NCI-H526 treated with DMSO at 0.1 percent for 48 hours (cell line): ENCODE measurements at regions not wholly inside any gene's neighbourhood (a gene's known extent, or its start where the extent isn't known, plus 50 kb on each side); places are given as distances from the start of the nearest gene placed in this dataset.
A peak's percentile ranks its signal among the peaks of the same experiment; 100 is the strongest.
"Not testable (repeated sequence)": the region's sequence is repeated elsewhere in the genome, so short reads cannot be mapped to it uniquely, and the experiment has no call there.

Source experiments
- DNase-seq: peaks from one replicate; lab custom pipeline; 2025; lab: John Stamatoyannopoulos, UW

GRCh38 chr14:28247491-28247890, 519.1 kb upstream of the FOXG1 start:
- DNase-seq = no peak

DNA sequence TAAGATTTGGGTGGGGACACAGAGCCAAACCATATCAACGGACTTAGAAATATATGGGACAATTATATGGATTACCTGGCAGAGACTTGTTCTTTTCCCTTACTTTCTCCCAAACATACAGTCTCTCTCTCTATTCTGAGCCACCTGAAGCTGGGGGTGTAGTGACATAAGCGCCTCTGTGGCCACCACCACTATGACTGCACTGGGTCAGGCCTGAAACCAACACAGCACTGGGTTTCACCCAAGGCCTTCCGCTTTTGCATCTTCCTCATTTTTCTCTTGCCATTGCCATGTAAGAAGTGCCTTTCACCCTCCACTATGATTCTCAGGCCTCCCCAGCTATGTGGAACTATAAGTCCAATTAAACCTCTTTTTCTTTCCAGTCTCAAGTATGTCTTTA, 514.5 kb upstream of the FOXG1 start:
- DNase-seq = not testable (repeated sequence)

DNA sequence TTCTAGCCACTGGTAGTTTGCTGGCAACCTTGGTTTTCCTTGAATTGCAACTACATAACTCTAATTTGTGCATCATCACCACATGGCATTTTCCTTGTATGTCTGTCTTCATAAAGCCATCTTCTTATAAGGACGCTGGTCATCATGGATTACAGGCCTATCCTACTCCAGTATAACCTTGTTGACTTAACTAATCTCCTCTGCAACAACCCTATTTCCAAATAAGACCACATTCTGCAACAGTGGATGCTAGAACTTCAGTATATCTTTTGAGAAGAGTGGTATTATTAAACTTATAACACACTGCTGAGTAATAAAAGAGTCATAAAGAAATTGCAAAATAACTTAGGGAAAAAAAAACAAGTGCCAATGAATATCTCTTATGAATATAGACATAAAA, 511.8 kb upstream of the FOXG1 start:
- no peak for DNase-seq

- no peak for DNase-seq
Observed at GRCh38 chr14:28264306-28264705, 502.3 kb upstream of the FOXG1 start.

DNA sequence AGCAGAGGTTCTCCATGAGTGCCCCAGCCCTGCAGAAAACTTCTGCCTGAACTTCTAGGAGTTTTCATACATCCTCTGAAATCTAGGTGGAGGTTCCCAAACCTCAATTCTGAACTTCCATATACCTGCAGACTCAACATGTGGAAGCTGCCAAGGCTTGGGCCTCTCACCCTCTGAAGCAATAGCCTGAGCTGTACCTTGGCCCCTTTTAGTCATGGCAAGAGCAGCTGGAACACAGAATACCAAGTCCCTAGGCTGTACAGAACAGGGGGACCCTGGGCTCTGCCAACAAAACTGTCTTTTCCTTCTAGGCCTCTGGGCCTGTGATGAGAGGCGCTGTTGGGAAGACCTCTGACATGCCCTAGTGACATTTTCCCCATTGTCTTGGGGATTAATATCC, 494.3 kb upstream of the FOXG1 start:
- no peak for DNase-seq

- DNase-seq = no peak
Observed at GRCh38 chr14:28280530-28280929, 486.1 kb upstream of the FOXG1 start.

GRCh38 chr14:28280997-28281598, 485.5 kb upstream of the FOXG1 start:
- DNase-seq = no peak

DNA sequence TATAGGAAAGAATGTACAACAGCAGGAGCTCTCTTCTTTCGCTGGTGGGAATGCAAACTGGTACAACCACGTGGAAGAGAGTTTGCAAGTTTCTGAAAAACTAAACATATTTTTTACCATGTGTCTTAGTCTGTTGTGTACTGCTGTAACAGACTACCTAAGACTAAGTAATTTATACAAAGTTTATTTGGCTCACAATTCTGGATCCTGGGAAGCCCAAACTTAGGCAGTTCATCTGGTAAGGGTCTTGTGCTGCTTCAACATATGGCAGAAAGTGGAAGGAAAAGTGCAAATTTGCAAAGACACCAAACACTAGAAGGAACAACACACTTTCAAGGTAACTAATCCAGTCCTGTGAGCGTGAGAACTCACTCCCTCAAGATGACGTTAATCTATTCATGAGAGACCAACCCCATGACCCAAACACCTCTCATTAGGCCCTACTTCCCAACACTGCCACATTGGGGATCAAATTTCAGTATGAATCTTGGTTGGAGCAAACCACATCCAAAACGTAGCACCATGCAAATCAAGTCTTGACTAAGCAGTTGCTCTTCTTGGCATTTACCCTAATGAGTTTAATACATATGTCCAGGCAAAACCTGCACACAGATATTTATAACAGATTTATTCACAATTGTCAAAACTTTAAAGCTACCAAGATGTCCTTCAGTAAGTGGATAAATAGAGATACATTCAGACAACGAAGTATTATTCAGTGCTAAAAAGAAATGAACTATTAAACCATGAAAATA, 481.9 kb upstream of the FOXG1 start:
- DNase-seq = no peak

GRCh38 chr14:28294834-28295440, 471.6 kb upstream of the FOXG1 start:
- DNase-seq = peak; percentile 14

DNA sequence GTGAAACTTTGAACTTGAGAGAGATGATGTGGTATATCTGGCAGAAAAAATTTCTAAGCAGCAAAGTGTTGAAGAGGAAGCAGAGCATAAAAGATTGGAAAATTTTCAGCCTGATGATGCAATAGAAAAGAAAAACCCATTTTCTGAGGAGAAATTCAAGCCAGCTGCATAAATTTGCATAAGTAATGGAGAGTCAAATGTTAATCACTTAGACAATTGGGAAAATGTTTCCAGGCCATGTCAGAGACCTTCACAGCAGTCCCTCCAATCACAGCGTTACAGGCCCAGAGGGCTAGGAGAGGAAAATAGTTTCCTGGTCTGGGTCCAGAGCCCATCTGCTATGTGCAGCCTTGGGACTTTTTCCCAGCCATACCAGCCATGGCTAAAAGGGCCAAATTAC, 469.0 kb upstream of the FOXG1 start:
- DNase-seq = no peak

- no peak for DNase-seq
Observed at GRCh38 chr14:28298156-28298555, 468.4 kb upstream of the FOXG1 start.

DNA sequence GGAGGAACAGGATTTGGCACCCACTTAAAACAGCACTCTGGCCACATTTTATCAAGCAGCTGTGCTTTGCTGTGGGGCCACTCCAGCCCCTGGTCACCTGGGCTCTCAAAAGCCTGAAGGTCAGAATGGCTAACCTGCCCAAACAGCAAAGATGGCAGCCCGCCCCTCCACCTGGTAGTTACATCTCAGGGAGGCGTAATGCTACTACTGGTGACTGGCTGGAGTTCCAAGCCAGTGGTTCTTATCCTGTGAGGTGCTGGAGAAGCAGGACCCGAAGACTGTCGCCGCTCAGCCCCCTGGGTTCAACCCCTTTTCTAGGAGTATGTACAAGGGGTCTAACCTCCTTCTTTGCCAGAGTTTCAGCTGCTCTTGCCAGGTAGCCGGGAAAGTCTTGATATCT, 467.4 kb upstream of the FOXG1 start:
- DNase-seq = no peak

- no peak for DNase-seq
Observed at GRCh38 chr14:28300356-28300755, 466.2 kb upstream of the FOXG1 start.

GRCh38 chr14:28301179-28301578, 465.4 kb upstream of the FOXG1 start:
- DNase-seq = no peak

DNA sequence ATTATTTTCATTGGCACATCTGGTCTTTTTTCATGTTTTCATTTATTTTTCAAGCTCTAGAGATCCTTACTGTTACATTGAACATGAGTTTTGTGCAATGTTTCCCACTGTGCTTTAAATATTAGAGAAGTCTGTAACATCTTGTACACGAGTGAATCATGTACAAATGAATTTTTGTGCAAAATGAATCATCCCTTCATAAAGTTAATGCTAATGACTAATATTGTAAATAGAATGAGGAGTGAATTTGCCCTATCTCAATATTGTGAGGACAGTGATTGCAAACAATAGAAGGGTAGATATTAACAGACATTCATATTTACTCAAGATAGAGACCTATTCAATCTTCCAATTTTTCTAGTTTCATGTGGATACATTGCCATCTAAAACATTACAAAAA, 463.3 kb upstream of the FOXG1 start:
- DNase-seq = no peak

- no peak for DNase-seq
Observed at GRCh38 chr14:28305938-28306337, 460.6 kb upstream of the FOXG1 start.

DNA sequence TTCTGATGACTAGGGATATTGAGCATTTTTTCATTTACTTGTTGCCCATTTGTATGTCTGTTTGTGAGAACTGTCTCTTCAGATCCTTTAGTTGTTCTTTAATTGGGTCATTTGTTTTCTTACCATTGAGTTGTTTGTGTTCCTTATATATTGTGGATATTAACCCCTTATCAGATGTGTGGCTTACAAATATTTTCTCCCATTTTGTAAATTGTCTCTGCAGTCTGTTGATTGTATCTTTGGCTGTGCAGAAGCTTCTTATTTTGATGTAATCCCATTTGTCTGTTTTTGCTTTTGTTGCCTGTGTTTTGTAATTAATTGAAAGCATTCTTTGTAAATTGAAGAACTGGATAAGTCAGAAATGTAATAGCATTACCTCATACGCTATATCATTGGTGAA, 459.1 kb upstream of the FOXG1 start:
- no peak for DNase-seq

DNA sequence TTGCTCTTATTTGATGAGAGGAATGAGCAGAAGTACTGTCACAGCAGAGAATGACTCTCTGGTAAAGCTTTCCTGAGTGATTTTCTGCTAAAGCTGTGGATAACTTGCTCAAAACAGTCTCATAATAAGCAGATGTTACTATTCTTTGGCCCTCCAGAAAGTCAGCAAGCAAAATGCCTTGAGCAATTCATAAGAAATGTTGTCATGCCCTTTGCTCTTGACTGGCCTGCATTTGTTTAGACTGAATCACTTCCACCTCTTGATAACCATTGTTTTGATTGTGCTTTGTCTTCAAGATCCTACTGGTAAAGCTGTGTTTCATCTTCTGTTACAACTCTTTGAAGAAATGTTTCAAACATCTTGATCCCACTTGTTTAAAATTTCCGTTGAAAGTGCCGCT, 457.9 kb upstream of the FOXG1 start:
- no peak for DNase-seq

DNA sequence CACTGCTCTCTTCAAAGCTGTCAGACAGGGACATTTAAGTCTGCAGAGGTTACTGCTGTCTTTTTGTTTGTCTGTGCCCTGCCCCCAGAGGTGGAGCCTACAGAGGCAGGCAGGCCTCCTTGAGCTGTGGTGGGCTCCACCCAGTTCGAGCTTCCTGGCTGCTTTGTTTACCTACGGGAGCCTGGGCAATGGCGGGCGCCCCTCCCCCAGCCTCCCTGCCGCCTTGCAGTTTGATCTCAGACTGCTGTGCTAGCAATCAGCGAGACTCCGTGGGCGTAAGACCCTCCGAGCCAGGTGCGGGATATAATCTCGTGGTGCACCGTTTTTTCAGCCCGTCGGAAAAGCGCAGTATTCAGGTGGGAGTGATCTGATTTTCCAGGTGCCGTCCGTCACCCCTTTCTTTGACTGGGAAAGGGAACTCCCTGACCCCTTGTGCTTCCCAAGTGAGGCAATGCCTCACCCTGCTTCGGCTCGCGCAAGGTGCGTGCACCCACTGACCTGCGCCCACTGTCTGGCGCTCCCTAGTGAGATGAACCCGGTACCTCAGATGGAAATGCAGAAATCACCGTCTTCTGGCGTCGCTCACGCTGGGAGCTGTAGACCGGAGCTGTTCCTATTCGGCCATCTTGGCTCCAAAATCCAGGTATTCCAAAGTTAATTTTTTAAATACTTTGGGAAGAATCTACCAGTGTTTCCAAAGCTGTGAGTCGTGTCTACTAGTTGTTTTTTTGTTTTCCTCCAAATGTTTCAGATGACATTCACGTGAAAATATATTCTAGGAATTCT, 448.5 kb upstream of the FOXG1 start:
- DNase-seq = not testable (repeated sequence)

GRCh38 chr14:28321475-28322244, 444.9 kb upstream of the FOXG1 start:
- no peak for DNase-seq

DNA sequence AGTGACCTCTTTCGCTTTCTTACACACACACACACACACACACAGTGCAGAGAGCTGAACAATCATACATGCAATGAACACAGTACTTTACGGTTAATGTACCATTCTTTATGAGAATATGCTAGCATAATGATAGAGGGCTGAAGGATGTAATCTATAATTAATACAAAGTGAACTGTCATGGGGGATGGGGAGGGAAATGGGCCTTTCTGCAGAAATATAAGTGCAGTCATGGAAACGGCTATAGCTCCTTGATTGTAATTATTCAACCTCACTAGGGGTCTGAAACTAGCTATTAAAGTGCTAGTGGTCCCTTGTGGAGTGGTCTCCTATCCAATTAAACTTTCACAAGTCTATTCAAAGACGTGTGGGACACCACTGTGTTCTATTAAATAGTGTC, 443.2 kb upstream of the FOXG1 start:
- DNase-seq = no peak
